ENCODE measurements at regions not wholly inside any gene's neighbourhood (a gene's known extent, or its start where the extent isn't known, plus 50 kb on each side); places are given as distances from the start of the nearest gene placed in this dataset.
"Not testable (repeated sequence)": the region's sequence is repeated elsewhere in the genome, so short reads cannot be mapped to it uniquely, and the experiment has no call there.

- not testable (repeated sequence) for DNase-seq (ENCODE audit: low read depth in 4 of 4, low spot score in 2 of 4)
Observed at GRCh38 chr21:5013455-5014304, 5507.7 kb upstream of the TPTE start.

DNA sequence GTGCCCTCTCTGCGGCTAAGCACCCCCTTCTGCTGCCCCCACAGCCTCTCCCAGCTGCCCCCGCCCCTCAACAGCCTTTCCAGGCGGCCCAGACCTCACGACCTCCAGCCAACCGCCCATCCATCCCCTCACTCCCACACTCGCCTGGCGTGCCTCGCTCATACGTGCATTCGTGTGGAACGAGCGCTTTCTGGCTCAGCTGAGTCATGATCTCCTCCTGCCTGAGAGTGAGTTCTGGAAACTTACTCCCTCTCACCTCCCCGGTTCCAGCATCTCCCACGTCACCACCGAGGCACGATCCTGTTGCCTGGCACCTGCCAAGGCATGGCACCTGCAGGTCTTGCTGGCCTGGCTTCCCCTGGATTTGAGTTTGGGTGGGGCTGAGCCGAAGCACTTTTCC is 5506.2 kb upstream of the TPTE start:
- DNase-seq (ENCODE audit: low read depth in 4 of 4, low spot score in 2 of 4): not testable (repeated sequence)

GRCh38 chr21:5019120-5019519 is 5502.3 kb upstream of the TPTE start:
- DNase-seq (ENCODE audit: low read depth in 4 of 4, low spot score in 2 of 4): not testable (repeated sequence)

GRCh38 chr21:5021815-5022214 is 5499.6 kb upstream of the TPTE start:
- not testable (repeated sequence) for DNase-seq (ENCODE audit: low read depth in 4 of 4, low spot score in 2 of 4)

GRCh38 chr21:5022254-5022653 is 5499.1 kb upstream of the TPTE start:
- not testable (repeated sequence) for DNase-seq (ENCODE audit: low read depth in 4 of 4, low spot score in 2 of 4)

GRCh38 chr21:5022748-5023147 is 5498.6 kb upstream of the TPTE start:
- not testable (repeated sequence) for DNase-seq (ENCODE audit: low read depth in 4 of 4, low spot score in 2 of 4)

- DNase-seq (ENCODE audit: low read depth in 4 of 4, low spot score in 2 of 4): not testable (repeated sequence)
Observed at GRCh38 chr21:5035147-5035546, 5486.2 kb upstream of the TPTE start.

DNA sequence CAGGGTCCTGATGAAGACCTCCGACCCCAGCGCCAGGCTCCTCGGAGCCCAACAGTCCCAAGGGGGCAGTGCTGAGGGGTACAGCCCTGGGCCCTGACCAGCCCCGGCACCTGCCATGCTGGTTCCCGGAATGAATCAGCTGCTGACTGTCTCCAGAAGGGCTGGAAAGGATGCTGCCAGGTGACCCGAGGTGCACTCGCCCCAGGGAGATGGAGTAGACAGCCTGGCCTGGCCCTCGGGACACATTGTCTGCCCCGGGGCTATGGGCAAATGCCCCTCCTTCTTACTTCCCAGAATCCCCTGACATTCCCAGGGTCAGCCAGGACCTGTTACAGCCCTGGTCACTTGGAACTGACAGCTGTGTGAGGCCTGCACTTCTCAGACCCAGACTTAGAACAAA is 5485.8 kb upstream of the TPTE start:
- DNase-seq (ENCODE audit: low read depth in 4 of 4, low spot score in 2 of 4): not testable (repeated sequence)

DNA sequence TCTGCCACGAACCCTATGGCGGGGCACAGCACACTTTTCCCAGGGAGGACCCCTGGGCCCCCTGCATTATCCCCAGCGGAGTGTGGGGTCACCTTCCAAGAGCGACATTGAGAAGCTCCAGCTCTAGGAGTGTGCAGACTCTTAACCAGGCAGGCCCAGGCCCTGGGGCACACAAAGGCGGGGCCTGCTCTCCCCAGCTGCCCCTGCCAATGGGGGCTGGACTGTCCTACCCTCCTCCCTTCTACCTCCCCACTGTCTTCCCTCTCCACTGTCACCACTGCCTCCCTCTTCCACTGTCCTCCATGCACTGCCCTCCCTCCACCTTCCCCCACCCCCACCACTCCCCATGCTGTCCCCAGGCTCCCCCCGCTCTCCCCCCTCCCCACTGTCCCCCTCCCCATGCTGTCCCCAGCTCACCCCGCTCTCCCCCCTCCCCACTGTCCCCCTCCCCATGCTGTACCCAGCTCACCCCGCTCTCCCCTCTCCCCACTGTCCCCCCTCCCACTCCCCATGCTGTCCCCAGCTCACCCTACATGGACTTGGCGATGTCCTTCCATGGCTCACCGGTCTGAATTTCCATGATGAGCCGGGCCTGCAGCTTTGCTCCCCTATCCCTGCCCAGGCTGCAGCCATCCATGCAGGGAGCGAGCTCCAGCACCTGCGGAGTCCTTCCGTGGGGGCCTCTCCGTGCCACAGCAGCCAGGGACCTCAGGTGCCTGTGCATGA is 5483.6 kb upstream of the TPTE start:
- DNase-seq (ENCODE audit: low read depth in 4 of 4, low spot score in 2 of 4): not testable (repeated sequence)

- not testable (repeated sequence) for DNase-seq (ENCODE audit: low read depth in 4 of 4, low spot score in 2 of 4)
Observed at GRCh38 chr21:5039926-5040325, 5481.5 kb upstream of the TPTE start.

DNA sequence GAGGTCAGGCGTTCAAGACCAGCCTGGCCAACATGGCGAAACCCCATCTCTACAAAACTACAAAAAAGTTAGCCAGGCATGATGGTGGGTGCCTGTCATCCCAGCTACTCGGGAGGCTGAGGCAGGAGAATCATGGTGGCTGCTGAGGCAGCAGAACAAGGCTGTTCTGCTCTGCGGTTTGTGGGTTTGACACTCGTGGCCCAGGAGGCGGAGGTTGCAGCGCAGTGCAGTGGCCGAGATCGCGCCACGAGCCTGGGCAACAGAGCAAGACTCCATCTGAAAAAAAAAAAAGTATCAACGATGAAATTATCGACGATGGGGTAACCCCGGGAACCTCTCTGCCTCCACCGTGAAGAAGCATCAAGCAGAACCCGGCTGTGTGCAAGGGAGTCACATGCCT is 5478.8 kb upstream of the TPTE start:
- DNase-seq (ENCODE audit: low read depth in 4 of 4, low spot score in 2 of 4): not testable (repeated sequence)

GRCh38 chr21:5044812-5045211 is 5476.6 kb upstream of the TPTE start:
- not testable (repeated sequence) for DNase-seq (ENCODE audit: low read depth in 4 of 4, low spot score in 2 of 4)

DNA sequence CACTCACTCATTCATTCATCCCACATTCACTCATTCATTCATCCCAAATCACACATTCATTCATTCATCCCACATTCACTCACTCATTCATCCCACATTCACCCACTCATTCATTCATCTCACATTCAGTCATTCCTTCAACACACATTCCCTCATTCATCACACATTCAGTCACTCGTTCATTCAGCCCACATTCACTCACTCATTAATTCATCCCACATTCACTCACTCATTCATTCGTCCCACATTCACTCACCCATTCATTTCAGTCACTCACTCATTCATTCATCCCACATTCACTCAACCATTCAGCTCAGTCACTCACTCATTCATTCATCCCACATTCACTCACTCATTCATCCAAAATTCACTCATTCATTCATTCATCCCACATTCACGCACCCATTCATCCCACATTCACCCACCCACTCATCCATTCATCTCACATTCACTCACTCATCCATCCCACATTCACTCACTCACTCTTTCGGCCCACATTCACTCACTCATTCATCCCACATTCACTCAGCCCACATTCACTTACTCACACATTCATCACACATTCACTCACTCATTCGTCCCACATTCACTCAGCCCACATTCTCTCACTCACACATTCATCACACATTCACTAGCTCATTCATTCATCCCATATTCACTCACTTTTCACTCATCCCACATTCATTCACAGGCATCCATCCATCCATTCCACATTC is 5469.9 kb upstream of the TPTE start:
- DNase-seq (ENCODE audit: low read depth in 4 of 4, low spot score in 2 of 4): not testable (repeated sequence)

DNA sequence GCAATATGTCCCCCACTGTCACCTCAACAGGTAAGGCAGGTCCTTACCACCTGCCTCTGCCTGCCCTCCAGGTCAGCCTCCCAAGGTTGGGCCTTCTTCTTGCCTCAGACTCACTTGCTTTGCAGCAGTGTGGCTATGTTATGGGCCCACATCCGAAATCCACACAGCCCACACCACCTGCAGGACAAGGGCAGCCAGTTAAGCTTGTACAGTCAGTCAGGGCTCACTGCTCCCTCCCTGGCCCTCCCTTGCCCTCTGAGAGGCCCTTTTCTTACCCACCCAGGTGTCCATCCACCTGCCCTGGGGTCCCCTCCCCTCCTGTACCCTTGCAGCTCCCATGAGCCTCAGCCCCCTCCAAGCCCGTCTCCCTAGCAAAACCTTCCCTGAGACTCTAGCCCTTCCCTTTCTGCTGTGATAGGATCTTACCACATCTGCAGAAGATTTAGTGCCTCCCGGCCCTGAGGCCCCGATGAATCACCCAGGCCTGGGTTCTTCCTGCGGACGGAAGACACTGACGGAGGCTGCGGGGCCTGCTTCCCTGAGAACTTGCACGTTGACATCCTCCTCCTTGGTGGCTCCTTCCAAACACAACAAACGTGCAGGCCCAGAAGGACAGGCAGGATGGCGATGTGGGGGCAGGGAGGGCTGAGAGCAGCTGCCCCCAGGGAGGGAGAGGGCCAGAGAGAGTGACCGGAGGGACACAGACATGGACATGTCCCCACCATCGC is 5466.2 kb upstream of the TPTE start:
- not testable (repeated sequence) for DNase-seq (ENCODE audit: low read depth in 4 of 4, low spot score in 2 of 4)

GRCh38 chr21:5055996-5056962 is 5465.1 kb upstream of the TPTE start:
- not testable (repeated sequence) for DNase-seq (ENCODE audit: low read depth in 4 of 4, low spot score in 2 of 4)

GRCh38 chr21:5057077-5057476 is 5464.3 kb upstream of the TPTE start:
- DNase-seq (ENCODE audit: low read depth in 4 of 4, low spot score in 2 of 4): not testable (repeated sequence)

DNA sequence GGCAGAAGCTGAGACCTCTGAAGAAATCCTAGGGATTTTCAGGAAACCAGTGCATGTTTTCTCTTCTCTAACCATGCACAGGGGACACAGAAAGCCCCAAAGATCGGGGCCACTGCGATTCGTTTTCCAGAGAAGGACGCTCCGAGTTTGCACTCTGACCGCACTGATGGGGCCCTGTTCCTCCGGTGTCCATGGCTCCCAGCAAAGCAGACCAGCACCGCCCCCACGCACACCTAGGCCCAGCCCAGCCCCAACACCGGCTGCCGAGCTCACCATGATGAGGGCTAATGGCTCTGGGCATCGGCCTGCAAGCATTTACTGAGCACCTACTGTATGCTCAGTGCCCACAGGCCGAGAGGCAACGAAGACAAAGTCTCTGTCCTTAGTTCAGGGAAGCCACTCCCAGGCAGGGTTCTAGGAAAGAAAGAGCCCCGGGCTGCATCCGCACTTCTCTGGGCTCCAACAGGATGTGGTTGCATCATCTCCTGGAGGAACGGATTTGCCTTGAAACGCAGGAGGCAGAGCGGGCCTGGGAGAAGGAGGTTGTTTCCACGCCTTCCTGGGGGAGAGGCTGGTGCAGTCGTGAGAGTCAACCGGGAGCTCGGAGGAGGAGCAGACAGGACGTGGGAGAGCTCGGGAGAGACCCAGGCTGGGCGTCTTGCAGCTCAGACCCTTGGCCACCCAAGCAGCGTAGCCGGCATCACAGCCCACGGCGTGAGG is 5460.9 kb upstream of the TPTE start:
- not testable (repeated sequence) for DNase-seq (ENCODE audit: low read depth in 4 of 4, low spot score in 2 of 4)

DNA sequence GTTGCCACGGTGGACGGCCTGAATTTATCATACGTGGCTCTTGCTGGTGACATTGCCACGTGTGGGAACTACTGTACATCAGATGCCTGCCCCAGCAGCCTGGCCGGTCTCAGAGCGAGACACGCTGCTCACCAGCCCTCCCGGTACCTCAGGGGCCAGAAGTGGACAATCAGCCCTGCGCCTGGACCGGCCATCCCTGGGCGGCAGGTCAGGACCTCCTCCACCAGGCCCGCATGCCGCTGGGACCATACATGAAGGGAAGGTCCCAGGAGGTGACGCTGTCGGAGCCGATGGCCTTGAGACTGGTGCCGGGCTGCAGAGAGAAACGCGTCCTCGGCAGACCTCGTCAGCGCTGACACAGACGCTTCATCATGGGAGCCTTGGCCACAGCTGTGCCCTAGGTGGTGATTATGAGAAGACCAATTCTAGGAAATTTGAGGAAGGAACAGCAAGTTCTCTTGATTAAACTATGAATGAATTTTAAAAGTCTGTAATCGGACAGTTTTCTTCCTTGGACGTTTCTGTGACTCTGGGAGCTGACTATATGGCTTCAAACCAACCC is 5456.7 kb upstream of the TPTE start:
- not testable (repeated sequence) for DNase-seq (ENCODE audit: low read depth in 4 of 4, low spot score in 2 of 4)
